Myocyte (in vitro differentiated cells): ENCODE measurements at regions not wholly inside any gene's neighbourhood (a gene's known extent, or its start where the extent isn't known, plus 50 kb on each side); places are given as distances from the start of the nearest gene placed in this dataset.

Source experiments
- DNase-seq: peaks from one replicate; pipeline ENCODE4 v3.0.0-alpha.2; 2012; ENCODE audit warnings: low read depth

DNA sequence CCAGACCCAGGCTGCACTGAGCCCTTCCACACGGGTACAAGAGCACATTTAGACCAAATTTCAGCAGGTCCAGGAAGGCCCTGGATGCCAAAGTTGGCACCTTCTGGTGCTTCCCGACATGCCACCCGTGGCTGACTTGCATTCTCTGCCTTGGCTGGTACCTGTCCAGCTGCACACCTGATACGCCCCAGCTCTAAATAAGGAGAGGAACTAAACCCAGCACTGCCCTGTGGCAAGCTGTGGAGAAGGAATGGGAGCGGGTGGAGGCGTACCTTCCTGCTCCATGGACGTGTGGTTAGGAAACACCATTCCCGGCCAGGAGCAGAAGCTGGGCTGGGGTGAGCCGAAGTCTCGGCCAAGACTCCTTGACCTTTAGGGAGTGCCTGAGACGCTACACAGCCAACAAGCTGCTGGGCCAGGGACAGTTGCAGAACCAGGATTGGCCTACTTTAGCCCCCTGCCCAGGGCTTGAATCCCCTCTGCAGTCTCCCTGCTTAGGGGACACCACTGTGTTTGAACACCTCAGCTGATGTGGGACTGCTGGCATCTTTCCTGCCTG, 86.5 kb upstream of the TAF1B start:
- DNase-seq, result no peak

DNA sequence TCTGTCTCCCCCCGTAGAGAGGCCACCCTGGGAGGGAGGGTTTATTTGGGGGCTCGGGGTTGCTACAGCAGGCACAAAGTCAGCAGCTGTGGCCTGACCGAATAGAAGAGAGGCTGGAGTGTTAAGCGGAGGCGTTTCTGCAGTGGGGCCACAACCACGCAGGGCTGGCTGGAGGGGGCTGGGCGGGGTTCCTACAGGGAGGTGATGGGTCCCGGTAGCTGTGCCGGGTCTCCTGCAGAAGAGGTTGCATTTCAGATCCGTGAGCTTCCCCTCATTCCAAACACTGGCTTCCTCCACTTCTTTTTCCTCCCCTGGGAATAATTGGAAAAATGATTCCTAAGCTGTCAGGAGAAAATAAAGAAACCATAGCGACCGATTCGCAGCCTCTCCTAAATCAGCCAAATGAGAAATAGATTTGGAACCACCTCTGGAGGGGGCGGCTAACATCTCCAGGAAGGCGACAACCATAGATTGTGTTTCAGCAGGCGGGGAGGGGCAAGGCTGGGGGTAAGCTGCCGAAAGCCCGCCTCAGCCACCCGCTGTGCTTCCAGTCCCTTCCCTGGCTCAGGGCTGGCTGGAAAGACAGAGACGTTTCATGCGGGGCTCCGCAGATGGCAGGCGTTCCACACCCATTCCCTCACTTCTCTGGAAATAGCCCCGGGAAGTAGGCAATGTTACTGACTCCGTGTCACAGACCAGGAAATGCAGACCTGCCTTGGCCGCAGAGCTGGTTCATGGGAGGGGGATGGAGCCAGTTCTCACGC, 85.6 kb upstream of the TAF1B start:
- DNase-seq, result peak; percentile 91

DNA sequence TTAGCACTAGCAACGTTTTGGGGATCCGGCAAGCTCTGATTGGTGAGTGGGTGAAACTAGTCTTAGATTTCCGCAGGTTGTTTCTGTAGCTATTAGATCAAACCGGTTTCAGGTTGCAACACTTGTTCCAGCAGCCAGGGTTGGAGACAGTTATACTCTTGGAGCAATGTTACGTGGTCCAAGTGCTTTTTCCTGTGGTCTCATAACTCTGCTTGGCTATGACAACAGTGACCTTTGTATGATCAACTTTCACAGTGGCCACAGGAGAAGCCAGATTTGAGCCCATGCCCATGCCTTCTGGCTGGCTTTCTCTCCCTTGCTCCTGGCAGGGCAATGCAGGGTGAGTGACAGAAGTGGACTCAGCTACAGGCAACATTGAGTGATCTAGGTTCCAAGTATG, 84.5 kb upstream of the TAF1B start:
- DNase-seq, result peak; percentile 96

DNA sequence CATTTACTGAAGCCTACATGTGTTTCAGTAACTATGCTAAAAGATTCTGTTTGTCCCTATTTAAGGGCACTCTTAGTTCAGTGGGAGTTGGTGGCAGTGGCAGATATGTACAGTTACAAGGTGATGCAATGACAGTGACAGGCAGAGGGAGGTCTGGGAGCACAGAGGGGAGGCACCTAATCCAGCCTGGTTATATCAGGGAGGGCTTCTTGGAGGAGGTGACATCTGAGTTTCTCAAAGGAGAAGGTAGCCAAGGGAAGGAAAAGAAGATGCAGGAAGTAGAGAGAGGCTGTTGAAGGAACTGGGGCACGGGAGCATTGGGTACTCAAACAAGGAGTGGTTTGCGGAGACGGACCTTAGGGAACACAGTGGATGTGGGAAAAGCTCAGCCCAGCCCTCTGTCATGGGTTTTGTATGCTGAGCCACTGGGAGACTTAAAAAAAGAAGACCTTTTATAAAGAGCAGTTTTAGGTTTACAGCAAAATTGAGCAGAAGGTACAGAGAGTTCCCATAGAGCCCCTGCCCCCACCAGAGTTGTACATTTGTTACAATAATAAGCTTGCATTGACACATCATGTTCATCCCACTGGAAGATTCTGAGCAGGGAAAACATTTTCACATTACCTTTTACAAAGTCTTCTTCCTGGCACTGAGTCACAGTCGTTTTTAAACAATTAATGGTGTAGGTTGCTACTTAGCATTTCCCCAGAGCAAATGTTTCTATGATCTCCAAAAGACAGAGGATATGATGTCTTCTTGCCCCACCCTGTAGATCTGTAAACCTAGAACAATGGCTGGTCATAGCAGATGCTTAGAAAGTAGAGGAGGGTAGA, 83.0 kb upstream of the TAF1B start:
- DNase-seq, result no peak

DNA sequence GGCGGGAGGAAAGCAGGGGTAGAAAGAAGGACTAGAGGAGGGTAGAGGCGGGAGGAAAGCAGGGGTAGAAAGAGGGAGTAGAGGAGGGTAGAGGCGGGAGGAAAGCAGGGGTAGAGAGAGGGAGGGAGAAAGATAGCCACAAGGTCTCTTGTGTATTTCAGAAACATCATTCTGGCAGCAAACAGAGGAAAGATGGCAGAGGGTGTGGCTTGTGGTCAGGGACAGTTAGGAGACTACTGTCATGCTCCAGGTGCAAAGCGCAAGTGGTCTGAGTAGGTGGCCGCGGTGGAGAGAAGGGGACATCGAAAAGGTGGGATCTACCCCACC, 82.4 kb upstream of the TAF1B start:
- DNase-seq, result no peak

DNA sequence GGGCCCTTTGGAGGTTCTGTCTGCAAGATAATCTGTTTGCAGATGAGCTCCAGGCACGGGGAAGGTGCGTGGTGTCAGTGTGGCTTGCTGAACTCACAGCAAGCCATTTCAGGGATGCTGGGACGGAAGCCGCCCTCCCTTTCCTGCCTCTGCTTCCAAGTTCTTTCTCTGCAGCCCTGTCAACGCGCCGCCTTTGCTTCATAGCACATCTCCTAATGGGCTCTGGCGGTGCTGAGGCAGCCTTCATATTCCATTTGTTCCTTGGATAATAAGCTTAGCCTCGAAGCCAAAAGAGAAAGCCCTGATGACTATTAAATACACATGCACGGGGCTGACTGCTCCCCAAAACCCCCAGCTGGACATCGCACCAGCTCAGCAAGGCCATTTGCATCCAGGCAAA, 81.7 kb upstream of the TAF1B start:
- no peak for DNase-seq

DNA sequence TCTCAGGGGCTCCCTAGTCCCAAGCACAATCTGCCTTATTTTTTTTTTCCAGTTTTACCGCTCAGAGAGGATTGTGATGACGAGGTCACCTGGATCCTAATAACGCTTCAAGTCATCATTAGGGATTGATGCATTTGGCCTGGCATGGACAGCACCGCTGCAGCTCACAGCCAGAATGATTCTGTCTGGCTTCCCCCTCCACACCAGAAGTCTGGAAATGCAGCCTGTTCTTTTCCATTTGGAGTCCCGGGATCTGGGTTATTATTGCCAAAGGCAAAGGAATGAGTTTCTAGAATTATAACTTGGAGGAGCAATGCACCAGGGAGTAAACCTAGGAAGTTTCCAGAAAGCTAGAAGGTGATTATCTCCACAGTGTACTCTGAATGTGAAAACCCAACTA, 81.1 kb upstream of the TAF1B start:
- DNase-seq, result no peak

DNA sequence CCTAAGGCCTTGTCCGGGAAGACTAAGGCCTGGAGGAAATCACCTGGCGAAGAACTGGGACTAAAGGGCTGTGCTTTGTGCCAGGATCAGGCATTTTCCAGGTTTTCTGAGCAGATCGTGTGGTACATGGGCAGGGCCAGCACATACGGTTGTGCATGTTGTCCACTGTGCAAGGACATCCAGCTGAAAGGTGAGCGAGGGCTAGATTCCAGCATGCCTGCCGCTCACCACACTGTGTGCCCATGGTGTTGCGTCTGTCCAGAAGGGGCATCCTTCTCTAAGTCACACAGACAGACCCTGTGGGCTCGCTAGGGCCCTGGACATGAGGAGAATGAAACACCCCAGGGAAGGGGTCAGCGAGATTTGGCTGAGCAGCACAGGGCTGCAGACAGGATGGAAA, 80.3 kb upstream of the TAF1B start:
- DNase-seq, result no peak

DNA sequence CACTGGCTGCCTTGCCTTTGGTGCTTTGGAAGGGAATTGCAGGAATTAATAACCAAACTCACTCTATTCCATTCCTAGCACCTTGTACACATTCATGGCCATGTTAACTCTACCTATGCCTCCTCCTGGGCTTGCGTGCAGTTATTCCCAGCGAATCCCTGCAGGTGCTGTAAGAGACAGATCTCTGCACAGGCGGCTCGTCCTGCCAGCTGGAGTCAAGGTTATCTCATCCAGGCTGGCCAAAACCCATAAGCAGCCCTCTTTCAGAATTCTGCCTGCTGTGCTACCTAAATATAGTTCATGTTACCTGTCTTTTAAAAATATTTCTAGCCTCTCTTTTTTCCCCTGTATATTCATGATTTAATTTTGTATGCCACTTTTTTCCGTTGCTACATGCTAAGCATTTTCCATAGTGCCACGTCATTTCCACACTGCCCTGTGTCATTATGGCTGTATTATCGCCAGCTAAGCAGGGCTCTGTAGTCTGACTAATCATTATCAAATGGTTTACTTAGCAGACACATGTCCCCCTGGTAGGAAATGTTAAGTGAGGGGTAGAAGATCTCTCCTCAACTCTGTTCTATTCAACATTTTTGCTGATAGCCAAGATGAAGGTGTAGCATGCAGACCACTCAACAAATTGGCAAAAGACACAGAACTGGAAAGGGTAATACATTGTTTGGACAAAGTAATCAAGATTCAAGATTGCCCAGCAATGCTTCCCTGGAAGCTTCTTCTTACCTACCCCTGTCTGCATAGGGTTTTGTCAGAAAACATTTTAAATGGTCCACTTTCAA, 79.7 kb upstream of the TAF1B start:
- DNase-seq, result no peak

DNA sequence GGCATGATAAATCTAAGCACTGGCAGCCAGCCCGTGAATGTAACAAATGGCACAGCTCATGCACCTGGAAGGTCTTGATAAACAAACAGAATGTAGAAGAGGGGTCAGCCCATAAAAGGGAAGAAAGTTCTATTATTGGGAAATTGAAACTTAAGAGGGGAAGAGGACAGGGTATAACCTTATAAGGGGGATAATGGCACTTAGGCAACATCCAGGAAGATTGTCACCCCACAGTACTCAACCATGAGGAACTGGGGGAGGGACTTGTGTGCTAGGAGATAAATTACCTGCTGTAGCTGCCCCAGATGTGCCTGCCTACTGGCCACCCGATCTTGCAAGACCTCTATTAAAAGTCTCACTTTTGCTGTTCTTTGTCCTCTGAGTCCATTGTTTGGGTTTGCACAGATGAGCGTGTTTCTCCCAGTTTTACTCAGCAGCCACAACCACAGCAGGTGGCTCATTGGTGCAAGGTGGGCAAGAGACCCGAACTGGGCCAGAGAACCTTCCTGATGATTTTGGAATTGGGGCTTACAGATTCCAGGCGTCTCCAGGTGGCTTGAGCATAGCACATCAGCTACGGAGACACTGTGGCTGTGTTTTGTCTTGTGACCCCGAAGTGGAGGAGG, 79.0 kb upstream of the TAF1B start:
- no peak for DNase-seq

DNA sequence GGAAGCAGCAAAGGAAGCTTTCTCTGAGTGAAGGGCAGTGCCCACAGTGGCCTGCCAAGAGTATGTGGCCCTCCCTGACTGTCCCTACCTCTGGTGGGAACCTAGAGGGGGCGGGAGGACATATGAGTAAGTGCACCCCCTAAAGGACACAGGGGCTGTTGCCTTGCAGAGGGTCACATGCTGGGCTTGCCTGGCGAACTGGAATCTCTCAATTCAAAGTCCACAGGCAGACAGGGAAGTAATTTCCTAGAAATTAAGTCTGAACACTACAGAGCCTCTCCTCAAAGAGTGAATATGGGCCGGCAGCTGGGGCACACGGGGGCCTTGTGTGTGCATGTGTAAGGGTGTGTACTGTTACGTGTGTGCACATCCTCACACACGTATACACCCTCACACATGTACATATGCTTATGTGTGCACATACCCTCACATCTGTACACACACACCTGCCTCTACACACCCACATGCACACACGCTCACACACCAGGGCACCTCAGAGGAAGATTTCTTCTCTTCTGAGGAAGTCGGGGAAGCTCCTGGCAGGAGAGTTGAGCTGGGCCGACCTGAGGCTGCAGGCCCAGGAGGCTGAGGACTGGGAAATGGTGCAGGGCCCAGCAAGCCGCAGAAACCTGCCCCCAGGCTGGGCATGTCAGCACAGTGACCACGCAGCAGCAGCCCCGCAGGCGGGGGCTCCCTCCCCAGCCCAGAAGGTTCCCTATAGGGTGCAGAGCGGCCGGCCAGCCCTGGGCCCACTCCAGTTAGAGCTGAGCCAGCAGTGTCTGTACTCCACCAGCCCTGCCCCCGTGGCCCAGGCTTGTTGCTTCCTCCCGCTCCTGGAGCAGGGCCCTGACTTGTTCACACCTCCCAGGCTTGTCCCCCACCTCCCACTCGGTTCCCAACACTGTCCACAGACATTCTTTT, 77.4 kb upstream of the TAF1B start:
- DNase-seq, result no peak

DNA sequence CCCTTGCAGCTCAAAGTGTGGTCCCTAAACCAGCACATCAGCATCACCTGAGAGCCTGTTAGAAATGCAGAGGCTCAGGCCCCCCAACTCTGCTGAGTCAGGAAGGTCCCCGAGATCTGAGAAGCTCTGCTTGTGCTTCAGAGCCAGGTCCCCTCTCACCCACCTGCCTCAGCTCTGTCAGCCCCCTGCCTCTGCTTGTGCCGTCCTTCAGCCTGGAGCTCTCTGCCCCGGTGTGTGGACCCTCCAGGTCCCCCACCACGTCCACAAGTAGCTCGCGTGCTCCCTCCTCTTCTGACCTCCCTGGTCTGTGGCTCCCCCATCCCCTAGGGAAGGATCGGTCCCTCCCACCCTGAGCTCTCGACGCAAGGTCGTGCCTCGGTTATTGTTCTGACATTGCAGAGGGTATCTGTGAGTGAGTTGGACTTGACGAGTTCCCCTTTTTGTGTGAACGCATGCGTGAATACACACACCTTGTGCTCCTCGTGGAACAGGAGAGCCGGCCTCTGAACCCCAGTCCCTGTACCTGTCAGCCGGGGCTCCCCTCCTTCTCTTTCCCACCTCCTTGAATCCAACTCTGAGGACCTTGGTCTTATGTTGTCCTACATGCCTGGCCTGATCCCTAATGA, 75.5 kb upstream of the TAF1B start:
- no peak for DNase-seq

DNA sequence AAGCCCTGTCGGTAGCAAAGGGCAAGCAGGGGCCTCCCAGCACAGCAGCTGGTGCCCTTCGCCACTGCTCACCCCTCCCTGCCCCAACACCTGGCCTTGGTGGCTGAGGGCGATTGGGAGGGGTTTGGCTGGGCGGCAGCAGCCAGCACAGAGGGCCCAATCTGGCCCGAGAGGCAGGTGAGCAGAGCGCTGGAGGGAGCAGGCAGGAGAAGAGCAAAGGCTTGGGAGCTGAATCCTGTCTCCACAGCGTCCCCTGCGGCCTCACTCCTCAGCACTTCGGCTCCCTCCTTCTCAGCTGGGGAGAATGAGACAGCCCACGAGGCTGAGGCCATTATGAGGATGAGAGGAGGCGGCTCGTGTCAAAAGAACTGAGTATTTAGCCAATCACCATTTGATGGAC, 74.9 kb upstream of the TAF1B start:
- peak; percentile 58 for DNase-seq

DNA sequence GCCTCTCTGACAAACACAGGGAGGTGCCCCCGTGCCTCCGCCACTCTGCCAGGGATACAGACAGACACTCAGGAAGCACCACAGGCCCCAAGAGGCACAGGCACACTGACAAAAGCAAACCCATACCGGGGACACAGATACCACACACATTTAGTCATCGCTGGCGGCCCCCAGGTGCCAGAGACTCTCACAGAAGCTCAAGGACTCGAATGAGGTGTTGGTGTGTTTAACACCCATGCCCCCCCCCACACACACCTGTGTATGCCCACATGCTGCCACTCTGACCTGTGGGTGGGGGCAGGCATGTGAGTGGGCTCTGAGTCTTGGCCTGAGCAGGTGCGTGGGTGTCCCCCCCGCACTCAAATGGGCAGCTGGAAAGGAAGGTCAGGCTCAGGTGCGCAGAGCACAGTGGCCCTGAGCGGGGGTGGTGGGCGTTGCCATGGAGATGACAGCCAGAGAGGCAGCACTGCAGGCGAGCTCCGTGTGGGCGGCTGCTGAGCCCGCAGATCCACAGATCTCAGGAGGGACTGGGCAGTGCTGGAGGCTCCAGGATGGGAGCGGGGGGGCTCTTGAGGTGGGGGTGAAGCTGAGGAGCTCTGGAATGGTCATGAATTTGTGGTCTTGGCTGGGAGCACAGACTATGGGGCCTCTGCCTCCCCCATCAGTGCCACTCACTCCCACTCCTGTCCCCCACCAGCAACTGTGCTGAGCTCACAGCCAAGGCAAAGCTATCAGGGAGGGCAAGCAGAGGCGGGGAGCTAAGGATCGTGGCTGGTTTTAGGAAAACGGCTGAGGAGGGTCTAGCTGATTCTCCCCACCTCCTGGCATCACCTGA, 73.9 kb upstream of the TAF1B start:
- no peak for DNase-seq

DNA sequence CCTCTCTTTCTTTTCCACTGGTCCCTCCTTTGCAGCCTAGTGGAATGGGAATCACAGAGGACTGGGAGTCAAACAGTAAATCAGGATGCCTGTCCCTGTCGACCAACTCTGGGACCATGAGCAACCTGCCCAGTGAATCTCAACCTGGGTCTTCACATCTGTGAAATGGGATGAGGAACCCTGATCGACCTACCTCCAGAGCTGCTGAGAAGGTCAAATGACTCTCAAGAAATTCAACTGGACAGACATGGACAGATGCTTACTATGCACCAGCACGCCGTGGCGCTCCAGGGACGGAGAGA, 73.3 kb upstream of the TAF1B start:
- DNase-seq, result no peak

DNA sequence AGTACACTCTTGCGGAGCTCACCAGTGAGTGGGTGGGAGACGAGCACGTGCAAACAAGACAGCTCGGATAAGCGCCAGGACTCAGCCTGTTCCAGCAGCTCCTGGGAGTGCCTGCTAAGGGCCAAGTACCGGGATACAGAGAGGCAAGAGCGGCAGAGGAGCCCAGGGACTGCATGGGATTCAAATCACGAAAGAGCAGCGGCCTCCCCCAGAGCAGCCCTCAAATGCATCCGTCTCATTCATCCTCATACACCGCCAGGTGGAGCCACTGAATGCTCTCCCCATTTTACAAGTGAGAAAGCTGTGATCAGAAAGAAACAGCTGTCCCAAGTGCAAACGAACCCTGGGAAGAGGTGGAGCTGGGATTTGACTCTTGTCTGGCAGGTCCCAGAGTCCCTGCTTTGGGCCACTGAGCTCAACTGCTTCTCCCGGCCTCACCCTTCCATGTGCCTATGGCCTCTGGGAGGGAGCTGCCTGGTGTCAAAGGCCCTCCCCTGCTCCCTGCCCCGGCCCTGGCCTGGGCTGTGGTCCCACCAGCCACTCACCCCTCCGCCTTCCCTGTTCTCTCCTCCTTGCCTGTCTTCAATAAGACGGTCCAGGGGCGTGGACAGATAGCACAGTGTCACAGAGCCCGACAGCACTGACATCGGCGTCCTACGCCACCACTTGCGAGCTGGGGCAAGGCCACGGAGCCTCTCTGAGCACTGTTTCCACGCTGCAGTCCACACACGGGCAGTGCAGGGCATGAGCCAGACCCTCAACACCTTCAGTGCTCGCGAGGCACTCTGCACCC, 72.8 kb upstream of the TAF1B start:
- peak; percentile 94 for DNase-seq

DNA sequence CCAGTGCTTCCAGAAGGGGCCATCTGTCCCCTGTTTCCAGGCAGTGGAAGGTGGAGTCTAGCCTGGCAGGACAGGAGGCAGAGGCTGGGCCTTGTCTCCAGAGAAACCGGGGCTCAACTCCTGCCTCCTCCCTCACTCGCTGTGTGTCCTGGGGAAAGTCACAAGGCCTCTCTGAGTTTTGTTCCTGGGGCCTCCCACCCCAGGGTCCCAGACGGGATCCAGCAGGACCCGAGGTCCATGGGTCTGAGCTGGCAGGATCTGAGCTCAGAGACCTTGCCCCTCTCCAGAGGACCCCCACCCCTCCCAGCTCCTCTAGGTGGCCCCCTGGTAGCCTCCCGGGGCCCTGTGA, 72.2 kb upstream of the TAF1B start:
- DNase-seq, result no peak

DNA sequence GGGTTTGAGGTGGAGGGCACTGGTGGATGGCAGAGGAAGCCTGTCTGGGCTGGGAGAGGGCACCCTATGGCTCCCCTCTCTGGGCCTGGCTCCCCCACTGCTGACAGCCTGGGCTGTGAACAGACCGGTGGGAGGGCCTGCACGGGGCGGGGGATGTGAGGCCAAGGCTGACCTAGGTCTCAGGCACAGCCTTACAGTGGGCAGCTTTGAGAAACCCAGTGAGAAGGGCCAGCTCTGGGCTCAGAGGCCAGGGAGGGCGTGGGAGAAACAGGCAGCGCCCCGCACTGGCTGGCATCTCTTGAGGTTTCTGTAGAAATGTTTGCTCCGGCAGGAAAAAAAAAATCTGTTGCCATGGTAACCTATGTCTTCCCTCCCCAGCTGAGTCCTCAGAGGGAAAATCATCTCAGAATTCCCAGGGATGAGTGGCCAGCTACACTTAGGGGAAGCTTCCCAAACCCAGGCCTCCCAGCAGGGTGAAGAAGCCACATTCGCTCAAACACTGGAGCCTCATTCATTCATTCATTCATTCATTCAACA, 71.7 kb upstream of the TAF1B start:
- DNase-seq, result peak; percentile 77
